Progenitor cell of endocrine pancreas (in vitro differentiated cells): ENCODE measurements at regions not wholly inside any gene's neighbourhood (a gene's known extent, or its start where the extent isn't known, plus 50 kb on each side); places are given as distances from the start of the nearest gene placed in this dataset.

Experiments
- DNase-seq: peaks from one replicate; pipeline ENCODE4 v3.0.0; 2021; ENCODE audit warnings: low spot score; ENCODE audit not compliant: unreplicated experiment
- H3K27ac Mint-ChIP-seq: 2 replicates; pipeline ENCODE4 v1.8.0; 2021; ENCODE audit warnings: mild to moderate bottlenecking, moderate library complexity, mixed read lengths
- H3K27me3 Mint-ChIP-seq: 2 replicates; pipeline ENCODE4 v1.8.0; 2021; ENCODE audit warnings: mixed read lengths
- H3K36me3 Mint-ChIP-seq: 2 replicates; pipeline ENCODE4 v1.8.0; 2022; ENCODE audit warnings: mixed read lengths; ENCODE audit not compliant: insufficient read depth
- H3K4me1 Mint-ChIP-seq: 2 replicates; pipeline ENCODE4 v1.8.0; 2021; ENCODE audit warnings: low read depth, mixed read lengths
- H3K4me3 Mint-ChIP-seq: 2 replicates; pipeline ENCODE4 v1.8.0; 2021; ENCODE audit warnings: low read depth, mild to moderate bottlenecking, moderate library complexity, mixed read lengths
- H3K9me3 Mint-ChIP-seq: 2 replicates; pipeline ENCODE4 v1.8.0; 2021; ENCODE audit warnings: low read depth, mixed read lengths
- TF ChIP-seq, protein P1 (sequence below): fragments of 200-600 bp; sonication (generic); IDR thresholded peaks from one replicate; pipeline ENCODE4 v1.5.0; 2021; ENCODE audit warnings: antibody characterized with exemption, mild to moderate bottlenecking; ENCODE audit not compliant: unreplicated experiment

DNA sequence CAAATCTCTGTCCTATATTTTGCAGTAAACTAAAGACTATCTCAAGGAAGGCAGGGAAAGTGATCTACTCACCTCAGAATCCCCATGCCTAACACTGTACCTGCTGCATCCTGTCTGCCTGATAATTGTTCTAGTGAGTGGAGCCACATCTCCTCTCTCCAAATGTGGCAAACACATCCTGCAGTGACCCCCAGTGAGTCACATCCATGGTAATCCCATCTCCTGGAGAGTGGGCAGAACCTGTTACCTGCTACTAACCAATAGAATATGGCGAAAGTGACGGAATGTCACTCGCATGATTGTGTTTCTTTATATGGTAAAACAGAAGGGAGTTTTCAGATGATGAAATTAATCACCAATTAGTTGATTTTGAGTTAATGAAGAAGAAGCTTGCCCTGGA lies 353.8 kb upstream of the DLGAP1 start:
- H3K4me3 Mint-ChIP-seq: no peak overlapping the region
- no peak for DNase-seq
- TF ChIP-seq, protein P1, sequence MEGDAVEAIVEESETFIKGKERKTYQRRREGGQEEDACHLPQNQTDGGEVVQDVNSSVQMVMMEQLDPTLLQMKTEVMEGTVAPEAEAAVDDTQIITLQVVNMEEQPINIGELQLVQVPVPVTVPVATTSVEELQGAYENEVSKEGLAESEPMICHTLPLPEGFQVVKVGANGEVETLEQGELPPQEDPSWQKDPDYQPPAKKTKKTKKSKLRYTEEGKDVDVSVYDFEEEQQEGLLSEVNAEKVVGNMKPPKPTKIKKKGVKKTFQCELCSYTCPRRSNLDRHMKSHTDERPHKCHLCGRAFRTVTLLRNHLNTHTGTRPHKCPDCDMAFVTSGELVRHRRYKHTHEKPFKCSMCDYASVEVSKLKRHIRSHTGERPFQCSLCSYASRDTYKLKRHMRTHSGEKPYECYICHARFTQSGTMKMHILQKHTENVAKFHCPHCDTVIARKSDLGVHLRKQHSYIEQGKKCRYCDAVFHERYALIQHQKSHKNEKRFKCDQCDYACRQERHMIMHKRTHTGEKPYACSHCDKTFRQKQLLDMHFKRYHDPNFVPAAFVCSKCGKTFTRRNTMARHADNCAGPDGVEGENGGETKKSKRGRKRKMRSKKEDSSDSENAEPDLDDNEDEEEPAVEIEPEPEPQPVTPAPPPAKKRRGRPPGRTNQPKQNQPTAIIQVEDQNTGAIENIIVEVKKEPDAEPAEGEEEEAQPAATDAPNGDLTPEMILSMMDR: no peak
- peaks cover 3% of the 10 kb centered on the region for H3K9me3 Mint-ChIP-seq
- no peaks in the 10 kb centered on the region for H3K36me3 Mint-ChIP-seq
- H3K4me1 Mint-ChIP-seq: no peaks in the 10 kb centered on the region
- no peak overlapping the region for H3K27ac Mint-ChIP-seq
- H3K27me3 Mint-ChIP-seq: no peaks in the 10 kb centered on the region

DNA sequence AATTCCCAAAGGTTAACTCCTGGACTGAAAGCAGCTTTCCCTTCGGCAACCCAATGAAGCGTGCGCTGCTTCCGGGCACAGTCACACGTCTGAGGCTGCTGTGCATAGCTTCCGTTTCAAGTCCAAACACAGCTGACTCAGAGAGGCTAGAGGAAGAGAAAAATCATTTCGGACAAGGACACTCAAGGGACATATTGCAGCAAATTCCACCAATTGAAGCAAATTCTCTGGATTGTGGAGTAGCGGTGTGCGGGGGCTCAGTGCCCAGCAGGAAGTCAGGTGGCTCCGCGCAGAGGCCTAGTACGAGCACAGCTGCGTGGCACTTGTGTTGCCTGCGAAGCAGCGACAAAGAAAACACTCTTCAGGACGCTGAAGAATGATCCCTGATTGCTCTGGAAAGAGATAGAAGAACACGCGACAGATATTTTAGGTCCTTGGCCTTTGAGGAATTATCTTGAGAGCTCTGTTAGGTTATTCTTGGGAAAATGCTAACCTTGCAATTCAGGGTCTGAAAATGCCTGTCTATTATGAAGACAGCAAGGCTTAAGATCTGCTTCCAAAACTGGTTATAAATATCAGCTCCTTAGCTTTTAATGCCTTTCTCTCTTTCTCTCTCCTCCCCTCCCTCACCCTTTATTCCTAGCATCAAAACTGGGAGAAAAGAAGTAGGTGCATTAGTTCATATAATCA lies 352.6 kb upstream of the DLGAP1 start:
- DNase-seq: no peak
- H3K9me3 Mint-ChIP-seq: peaks cover 3% of the 10 kb centered on the region
- no peak overlapping the region for H3K4me3 Mint-ChIP-seq
- no peaks in the 10 kb centered on the region for H3K36me3 Mint-ChIP-seq
- H3K27me3 Mint-ChIP-seq: no peaks in the 10 kb centered on the region
- TF ChIP-seq, protein P1: no peak
- H3K27ac Mint-ChIP-seq: no peak overlapping the region
- H3K4me1 Mint-ChIP-seq: no peaks in the 10 kb centered on the region

DNA sequence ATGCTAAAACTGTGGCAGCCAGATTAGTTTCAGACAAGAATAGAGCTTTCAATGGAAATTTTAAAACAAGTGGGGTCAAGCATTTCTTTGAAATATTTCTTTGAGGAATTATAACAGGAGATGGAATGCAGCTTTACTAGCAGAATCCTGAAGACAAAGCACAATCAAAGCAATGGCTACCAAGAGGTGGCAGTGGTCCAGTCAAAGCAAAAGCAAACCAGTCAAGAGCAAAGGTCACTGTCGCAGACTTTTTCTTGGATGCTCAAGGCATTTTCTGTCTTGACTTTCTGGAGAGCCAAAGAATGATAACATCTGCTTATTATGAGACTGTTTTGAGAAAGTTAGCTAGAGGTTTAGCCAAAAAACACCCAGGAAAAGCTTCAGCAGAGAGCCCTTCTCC lies 351.2 kb upstream of the DLGAP1 start:
- Mint-ChIP-seq H3K4me1 (no peaks in the 10 kb centered on the region), H3K4me3 (no peak overlapping the region), H3K27ac (no peak overlapping the region), H3K9me3 (peaks cover 3% of the 10 kb centered on the region), H3K27me3 (no peaks in the 10 kb centered on the region), H3K36me3 (no peaks in the 10 kb centered on the region)
- TF ChIP-seq, protein P1: no peak
- no peak for DNase-seq

DNA sequence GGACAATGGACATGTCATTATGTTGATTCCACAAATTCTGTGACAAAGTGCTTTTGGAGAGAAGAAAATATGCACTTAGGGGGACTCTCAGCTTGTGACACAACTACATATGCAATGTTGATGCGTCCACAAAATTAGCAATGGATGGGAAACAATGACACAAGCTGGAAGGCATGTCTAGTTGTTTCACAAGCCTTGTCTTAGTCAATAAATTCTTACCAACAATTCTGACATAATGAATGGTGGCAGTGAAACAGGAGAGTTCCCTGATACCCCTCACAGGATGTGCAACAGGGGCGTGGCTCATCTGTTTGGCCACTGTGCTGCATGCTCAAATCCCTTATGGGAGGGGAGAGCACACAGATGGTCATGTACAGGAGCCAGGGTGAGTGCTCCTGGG lies 347.2 kb upstream of the DLGAP1 start:
- H3K36me3 Mint-ChIP-seq: no peaks in the 10 kb centered on the region
- H3K4me3 Mint-ChIP-seq: no peak overlapping the region
- TF ChIP-seq, protein P1: no peak
- H3K27ac Mint-ChIP-seq: no peak overlapping the region
- no peak for DNase-seq
- H3K4me1 Mint-ChIP-seq: no peaks in the 10 kb centered on the region
- H3K27me3 Mint-ChIP-seq: no peaks in the 10 kb centered on the region
- H3K9me3 Mint-ChIP-seq: peaks cover 7% of the 10 kb centered on the region

DNA sequence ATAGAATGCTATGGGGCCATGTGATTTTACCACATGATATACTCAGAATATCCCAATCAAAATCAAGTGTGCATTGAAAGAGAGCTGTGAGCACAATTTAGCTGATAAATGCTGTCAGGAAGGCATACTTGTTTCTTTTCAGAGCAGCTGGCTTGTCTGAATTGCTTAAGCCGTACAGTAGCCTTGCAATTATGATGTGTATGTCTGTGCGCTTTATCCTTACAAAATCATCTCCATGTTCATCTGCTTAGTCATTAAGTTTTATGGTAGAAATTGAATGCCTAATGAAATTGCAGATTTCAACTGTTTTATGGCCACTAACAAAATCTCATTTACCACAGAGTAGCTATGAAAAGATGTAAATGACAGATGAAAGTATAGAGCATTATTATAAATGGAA lies 346.0 kb upstream of the DLGAP1 start:
- H3K9me3 Mint-ChIP-seq: peaks cover 7% of the 10 kb centered on the region
- TF ChIP-seq, protein P1: no peak
- H3K27me3 Mint-ChIP-seq: no peaks in the 10 kb centered on the region
- no peak for DNase-seq
- H3K4me3 Mint-ChIP-seq: no peak overlapping the region
- H3K27ac Mint-ChIP-seq: no peak overlapping the region
- H3K36me3 Mint-ChIP-seq: no peaks in the 10 kb centered on the region
- H3K4me1 Mint-ChIP-seq: no peaks in the 10 kb centered on the region
